ENCODE measurements at regions not wholly inside any gene's neighbourhood (a gene's known extent, or its start where the extent isn't known, plus 50 kb on each side); places are given as distances from the start of the nearest gene placed in this dataset.
"Not testable (repeated sequence)": the region's sequence is repeated elsewhere in the genome, so short reads cannot be mapped to it uniquely, and the experiment has no call there.

- H3K27ac ChIP-seq = no peak overlapping the region
- TF ChIP-seq CTCF (conservative IDR thresholded peaks at IDR 0.05) = no peak
Observed at GRCh38 chr4:37555322-37555721, 130.9 kb downstream of the RELL1 start.

GRCh38 chr4:37549866-37550265 lies 136.3 kb downstream of the RELL1 start:
- not testable (repeated sequence) for H3K27ac ChIP-seq

GRCh38 chr4:37549041-37549440 lies 137.1 kb downstream of the RELL1 start:
- TF ChIP-seq CTCF (conservative IDR thresholded peaks at IDR 0.05) = no peak
- no peak overlapping the region for H3K27ac ChIP-seq

GRCh38 chr4:37546586-37546985 lies 139.6 kb downstream of the RELL1 start:
- no peak overlapping the region for H3K27ac ChIP-seq
- no peak for TF ChIP-seq CTCF (conservative IDR thresholded peaks at IDR 0.05)

- no peak overlapping the region for H3K27ac ChIP-seq
- no peak for TF ChIP-seq CTCF (conservative IDR thresholded peaks at IDR 0.05)
Observed at GRCh38 chr4:37542706-37543105, 143.5 kb downstream of the RELL1 start.

GRCh38 chr4:37541956-37542355 lies 144.2 kb downstream of the RELL1 start:
- H3K27ac ChIP-seq = no peak overlapping the region
- TF ChIP-seq CTCF (conservative IDR thresholded peaks at IDR 0.05) = no peak

DNA sequence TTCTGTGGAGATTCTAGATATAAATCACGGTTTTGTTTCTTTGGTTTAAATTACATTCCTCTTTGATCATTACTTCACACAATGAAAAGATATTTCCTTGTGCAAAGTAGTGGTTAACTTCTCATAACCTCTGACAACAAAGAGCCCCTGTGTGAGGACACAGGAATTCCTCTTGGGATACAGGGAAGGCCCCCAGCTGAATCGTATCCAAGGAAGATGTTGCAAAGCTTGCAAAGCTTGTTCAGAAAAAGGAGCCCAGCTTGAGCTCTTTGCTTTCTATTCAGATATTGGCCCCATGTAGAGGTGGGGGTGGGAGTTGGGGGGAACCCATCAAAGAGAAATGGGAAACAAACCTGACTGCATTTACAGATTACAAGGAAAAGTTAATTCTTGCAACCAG lies 145.7 kb downstream of the RELL1 start:
- no peak for TF ChIP-seq CTCF (conservative IDR thresholded peaks at IDR 0.05)
- no peak overlapping the region for H3K27ac ChIP-seq

DNA sequence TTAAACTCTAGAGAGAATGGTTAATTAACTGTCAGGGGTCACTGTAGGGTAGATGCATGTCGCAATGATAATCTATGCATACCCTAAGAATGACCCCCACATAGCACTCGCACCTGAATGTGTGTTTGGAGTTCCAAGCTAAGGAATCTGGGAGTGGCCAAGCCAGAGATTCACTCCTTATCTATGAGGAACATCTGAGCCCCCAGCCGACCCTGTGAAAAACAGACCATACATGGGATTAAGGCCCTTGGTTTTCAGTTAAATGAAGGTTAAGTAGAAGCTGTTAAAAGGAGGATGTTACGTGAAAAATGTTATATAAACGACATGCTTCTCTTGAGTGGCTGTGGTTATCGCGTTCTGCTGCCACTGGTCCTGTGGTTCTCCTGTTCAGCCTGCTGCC lies 147.2 kb downstream of the RELL1 start:
- no peak overlapping the region for H3K27ac ChIP-seq
- no peak for TF ChIP-seq CTCF (conservative IDR thresholded peaks at IDR 0.05)

Measured in VCaP (cell line).